RKO (cell line): ENCODE measurements at regions not wholly inside any gene's neighbourhood (a gene's known extent, or its start where the extent isn't known, plus 50 kb on each side); places are given as distances from the start of the nearest gene placed in this dataset.
"Not testable (repeated sequence)": the region's sequence is repeated elsewhere in the genome, so short reads cannot be mapped to it uniquely, and the experiment has no call there.

ENCODE experiments used
- DNase-seq: peaks from one replicate; pipeline ENCODE4 v3.0.0-alpha.2; 2016; ENCODE audit warnings: low spot score

DNA sequence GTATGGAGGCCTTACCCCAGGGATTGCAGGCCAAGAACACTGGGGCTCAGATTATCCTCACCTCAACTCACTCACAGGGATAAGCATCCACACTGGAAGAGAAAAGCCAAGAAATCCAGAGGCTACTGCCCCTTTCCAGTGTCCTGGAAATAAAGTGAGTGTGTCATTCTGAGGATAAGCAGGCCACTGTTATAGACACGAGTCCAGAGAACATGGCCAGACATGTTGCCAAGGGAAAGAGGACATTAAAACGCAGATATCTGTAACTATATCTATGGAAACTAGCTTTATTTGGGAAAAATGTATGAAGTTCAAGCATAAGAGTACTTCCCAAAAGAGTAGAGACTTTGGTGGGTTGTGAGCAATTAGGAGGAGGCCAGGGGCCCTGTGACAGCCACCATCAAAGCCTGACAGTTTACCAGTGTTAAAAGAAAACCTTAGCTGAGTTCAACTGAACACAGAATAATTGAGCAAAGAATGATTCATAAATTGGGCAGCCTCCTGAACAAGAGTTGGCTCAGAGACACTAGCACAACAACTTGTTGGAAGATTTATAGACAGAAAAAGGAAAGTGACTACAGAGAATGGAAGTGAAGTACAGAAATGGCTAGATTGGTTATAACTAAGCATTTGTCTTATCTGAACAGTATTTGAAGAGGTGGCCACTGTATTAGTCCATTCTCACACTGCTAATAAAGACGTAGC, 1222.2 kb downstream of the STIM2 start:
- DNase-seq: no peak

DNA sequence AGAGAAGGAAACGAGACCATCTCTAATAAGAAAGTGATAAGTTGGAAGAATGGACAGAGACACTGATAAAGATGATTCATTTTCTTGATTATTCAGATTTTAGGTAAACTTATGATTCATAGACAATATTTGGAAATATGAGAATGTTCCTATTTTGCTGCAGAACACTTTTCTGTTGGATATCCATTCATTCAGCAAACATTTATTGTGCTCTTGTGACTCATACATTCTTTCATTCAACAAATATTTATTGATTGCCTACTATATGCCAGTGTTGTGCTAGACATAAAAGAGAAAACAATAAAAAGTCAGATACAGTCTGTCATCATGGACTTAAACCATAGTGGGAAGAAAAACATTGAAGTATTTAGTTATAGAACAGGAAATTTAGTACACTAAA, 1232.0 kb downstream of the STIM2 start:
- DNase-seq: no peak

DNA sequence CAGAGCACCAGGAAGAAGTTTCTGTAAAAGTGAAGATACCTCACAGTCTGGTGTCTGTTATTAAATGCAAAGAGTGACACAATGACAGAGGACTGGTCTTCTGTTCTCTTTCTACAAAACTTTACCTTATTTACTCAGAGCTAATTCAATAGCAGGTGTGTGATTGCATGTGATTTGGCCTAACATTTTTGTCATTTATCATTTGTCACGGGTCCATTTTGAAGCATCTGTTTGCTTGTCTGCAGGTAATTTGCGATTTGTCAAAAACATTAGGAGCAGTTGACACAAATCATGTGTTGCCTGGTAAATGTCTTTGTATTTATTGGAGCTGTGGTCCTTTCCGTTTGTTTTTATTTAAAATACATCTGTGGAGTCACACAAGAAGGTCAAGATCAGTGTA, 1232.4 kb downstream of the STIM2 start:
- DNase-seq: no peak

DNA sequence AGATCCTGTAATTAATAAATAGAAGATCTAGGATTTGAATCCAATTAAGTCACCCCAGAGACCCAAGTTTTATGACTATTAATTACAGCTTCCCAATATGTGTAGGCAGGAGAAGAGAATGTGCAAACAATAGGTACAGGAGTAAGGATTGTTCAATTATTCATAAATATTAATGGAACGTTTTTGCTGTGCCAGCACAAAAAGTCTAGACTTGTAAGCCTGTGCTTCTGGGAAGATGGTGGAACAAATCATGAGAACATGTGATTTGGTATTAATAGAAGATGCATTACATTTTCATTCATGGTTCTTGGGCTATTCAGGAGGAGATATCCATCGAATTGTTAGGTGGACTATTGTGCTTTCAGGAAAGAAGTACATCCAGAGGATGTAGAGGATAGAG, 1240.9 kb downstream of the STIM2 start:
- DNase-seq: no peak

DNA sequence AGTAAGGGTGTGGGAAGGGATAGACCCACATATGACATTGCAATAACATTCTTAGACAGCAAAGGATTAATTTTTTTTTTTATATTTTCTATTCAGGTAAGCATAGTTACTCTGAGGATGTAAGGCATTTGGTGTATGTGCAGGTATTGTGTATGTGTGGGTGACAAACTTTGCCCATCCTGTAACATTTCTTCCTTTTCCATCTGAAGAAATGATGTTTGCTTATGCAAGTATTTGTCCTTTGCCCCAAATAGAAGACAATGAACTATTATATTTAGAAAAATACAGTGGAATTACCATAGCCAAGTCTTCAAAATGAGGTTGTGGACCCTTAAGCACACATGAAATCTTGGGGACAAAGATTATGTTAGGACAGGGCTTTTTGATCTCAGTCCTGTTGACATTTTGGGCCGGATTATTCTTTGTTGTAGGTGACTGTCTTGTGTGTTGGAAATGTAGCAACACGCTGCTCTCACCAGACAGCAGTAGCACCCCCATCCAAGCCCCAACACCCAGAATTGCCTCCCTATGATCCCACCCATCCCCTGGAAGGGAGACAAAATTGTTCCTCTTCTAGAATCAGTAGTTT, 1244.7 kb downstream of the STIM2 start:
- no peak for DNase-seq

DNA sequence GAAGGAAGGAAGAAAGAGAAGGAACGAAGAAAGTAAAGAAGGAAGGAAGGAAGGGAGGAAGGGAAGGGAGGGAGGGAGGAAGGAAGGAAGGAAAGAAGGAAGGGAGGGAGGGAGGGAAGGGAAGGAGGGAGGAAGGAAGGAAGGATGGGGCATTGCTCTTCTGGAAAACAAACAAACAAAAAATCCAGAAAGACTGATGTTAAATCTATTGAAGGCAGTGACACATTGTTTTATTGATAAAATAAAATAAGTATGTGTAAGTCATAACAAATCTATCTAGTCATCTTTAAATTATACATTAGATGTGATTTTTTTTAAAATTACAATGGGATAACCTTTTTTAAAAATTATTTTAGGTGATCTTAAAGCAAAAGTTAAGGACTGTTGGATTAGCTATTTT, 1245.5 kb downstream of the STIM2 start:
- no peak for DNase-seq

DNA sequence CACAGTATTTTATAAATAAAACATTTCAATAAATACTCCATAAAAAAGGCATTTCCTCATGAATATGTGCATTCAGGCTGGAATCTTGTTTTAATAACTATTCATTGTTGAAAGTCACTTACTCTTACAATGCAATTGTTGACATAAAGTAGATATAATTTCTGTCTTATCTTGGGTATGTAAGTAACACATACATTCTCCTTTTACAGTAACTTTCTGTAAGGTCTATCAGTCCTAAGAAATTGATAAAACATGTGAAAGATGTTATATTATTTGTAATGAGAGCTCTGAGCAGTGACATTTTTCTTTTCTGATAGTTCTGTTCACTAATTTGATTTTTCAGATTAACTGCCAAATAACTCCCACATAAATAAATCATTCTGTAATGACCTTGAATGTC, 1249.2 kb downstream of the STIM2 start:
- DNase-seq: no peak

DNA sequence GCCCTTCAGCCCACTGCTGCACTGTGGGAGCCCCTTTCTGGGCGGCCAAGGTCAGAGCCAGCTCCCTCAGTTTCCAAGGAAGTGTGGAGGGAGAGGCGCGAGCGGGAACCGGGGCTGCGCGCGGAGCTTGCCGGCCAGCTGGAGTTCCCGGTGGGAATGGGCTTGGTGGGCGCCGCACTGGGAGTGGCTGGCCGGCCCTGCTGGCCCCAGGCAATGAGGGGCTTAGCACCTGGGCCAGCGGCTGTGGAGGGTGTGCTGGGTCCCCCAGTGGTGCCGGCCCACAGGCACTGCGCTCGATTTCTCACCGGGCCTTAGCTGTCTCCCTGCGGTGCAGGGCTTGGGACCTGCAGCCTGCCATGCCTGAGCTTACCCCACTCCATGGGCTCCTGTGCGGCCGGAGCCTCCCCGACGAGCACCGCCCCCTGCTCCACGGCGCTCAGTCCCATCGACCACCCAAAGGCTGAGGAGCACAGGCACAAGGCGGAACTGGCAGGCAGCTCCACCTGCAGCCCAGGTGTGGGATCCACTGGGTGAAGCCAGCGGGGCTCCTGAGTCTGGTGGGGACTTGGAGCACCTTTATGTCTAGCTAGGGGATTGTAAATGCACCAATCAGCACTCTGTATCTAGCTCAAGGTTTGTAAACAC, 1252.2 kb downstream of the STIM2 start:
- not testable (repeated sequence) for DNase-seq

DNA sequence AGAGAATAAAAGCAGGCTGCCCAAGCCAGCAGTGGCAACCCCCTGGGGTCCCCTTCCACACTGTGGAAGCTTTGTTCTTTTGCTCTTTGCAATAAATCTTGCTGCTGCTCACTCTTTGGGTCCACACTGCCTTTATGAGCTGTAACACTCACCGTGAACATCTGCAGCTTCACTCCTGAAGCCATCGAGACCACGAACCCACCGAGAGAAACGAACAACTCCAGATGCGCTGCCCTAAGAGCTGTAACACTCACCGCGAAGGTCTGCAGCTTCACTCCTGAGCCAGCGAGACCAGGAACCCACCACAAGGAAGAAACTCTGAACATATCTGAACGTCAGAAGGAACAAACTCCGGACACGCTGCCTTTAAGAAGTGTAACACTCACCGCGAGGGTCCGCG, 1252.9 kb downstream of the STIM2 start:
- not testable (repeated sequence) for DNase-seq

DNA sequence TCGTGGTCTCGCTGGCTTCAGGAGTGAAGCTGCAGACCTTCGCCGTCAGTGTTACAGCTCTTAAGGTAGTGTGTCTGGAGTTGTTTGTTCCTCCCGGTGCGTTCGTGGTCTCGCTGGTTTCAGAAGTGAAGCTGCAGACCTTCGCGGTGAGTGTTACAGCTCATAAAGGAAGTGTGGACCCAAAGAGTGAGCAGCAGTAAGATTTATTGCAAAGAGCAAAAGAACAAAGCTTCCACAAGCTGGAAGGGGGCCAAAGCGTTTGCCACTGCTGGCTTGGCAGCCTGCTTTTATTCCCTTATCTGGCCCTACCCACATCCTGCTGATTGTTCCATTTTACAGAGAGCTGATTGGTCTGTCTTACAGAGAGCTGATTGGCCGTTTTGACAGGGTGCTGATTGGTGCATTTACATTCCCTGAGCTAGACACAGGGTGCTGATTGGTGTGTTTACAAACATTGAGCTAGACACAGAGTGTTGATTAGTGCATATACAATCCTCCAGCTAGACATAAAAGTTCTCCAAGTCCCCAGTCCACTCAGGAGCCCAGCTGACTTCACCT, 1256.0 kb downstream of the STIM2 start:
- DNase-seq: not testable (repeated sequence)

DNA sequence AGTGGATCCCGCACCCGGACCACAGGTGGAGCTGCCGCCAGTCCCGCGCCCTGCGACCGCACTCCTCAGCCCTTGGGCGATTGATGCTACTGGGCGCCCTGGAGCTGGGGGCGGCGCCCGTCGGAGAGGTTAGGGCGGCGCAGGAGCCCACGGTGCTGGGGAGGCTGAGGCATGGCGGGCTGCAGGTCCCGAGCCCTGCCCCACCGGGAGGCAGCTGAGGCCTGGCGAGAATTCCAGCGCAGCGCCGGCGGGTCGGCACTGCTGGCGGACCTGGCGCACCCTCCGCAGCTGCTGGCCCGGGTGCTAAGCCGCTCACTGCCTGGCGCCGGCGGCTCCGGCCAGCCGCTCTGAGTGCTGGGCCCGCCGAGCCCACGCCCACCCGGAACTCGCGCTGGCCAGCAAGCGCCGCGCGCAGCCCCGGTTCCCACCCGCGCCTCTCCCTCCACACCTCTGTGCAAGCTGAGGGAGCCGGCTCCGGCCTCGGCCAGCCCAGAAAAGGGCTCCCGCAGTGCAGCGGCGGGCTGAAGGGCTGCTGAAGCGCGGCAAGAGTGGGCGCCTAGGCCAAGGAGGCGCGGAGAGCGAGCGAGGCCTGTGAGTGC, 1256.5 kb downstream of the STIM2 start:
- DNase-seq: no peak

DNA sequence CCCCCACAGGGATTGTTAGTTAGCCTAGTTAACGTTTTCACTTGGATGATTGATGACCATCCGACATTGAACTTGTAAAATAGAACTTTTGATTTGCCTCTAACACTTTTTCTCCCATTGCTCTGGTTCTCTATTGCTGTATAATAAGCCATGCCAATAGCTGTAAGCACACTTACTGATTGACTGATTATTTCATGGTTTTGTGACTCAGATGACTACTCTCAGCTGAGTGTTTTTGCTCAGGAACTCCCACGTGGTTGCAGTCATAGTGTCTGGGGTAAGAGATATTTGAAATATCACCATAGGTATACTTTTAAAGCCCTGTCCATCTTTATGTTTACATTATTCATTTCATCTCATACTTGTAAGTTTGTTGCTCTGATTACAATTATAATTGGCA, 1285.5 kb downstream of the STIM2 start:
- DNase-seq: peak; percentile 28

DNA sequence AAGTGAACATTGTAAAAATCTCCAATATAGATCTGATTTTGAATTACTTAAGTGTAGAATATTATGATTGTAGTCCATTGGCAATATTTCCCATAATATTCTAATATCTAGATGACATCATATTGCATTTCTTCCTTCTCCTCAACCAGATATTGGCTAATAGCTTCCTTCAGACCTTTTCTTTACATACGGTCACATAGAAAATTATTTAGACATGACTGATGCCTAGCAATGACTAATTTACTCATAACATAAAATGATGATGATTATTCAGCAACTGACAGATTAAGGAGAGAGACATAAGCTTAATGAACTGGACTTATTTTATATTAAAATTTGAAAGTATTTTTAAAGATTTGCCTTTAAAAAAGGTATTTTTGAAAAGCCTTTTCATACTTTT, 1287.6 kb downstream of the STIM2 start:
- peak; percentile 33 for DNase-seq

DNA sequence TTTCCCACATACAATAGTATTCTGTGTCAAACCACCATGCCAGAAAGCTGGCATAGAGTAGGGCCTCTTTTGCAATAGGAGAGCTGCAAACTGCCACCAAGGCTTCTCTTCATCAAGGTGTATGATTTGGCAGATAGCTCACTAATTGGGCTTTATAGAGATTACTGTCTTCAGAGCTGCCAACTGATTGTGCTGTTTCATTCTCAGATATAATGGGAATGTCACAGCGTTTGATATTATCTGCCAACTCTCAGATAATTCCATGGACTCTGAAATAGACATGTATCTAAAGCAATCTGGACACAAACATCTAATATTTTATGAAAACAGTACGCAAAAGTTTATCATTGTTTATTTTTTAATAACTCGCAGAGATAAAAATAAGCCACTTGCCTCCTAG, 1289.1 kb downstream of the STIM2 start:
- DNase-seq: no peak

DNA sequence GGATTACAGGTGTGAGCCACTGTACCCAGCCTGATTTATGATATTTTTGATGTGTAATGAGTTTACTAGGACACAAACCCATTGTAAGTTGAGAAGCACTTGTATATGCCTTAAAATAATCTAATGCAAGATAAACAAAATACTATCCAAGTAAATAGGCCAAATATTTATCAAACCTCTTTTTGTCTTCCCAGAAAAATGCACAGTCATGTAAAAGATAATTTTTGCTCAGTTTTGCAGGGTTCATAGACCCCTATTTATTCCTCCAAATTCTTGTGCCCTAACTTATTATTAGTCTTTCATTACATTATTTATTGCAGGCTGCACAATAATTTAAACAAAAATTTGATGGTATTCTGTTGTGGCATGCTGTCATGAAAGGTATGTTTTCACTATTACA, 1290.7 kb downstream of the STIM2 start:
- no peak for DNase-seq

DNA sequence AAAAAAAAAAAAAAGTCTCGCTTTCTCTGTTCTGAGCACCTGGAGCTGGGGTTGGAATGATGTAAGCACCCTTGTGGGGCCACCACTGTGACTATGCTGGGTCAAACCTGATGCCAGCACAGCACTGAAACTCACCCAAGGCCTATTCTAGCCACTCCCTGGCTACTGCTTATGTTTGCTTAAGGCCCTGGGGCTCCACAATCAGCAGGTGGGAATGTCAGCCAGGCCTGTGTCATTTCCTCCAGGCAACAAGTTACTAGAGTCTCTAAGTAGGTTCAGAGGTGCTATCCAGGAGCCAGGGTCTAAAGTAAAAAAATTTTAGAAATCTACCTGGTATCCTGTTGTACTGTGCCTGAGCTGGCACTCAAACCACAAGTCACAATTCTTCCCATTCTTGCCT, 1306.8 kb downstream of the STIM2 start:
- no peak for DNase-seq

DNA sequence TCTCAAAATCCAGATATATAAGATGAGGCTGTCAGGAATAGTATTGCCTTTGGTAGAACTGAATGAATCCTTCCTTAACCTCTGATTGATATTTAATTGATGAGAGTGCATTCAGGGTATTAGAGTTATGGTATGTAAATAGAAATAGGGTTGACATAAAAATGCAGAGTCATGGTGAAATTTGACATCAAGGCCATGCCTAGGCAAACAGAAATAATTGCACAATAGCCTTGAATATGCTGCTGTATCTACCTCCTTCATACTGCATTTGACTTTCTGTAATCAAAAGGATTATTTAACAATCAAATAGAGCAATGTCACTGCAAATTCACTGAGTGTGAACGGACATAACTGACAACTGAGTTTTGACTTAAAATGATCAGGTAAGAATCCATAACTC, 1316.3 kb downstream of the STIM2 start:
- DNase-seq: no peak

DNA sequence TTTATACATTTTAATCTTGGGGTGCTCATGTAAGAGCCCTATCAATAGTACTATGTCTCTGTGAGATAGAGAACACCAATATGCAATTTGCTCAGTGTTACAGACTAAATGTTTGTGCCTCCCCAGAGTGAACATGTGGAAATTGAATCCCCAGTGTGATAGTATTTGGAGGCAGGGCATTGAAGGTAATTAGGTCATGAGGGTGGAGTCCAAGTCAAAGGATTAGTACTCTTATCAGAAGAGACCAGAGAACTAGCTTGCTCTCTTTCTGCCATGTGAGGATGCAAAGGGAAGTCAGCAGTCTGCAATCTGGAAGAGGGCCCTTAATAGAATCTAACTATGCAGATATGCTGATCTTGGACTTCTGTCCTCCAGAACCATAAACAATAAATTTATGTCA, 1317.0 kb downstream of the STIM2 start:
- no peak for DNase-seq

DNA sequence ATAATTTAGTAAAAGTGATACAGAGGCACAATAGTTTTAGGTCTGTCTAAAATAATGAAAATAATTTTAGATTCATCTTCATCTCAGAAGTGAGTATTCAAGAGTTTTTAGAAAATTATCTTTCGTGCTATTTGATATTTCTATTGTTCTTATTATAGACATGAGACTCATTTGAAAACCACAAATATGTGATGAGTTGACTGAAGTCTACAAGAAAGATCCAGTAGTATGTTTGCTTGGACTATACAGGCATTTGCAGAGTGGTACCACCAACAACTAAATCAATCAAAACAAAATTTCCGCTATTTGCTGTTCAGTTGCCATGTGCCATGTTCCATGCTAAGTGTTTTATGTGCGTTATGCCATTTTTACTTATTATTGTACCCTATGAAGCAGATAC, 1318.5 kb downstream of the STIM2 start:
- no peak for DNase-seq

DNA sequence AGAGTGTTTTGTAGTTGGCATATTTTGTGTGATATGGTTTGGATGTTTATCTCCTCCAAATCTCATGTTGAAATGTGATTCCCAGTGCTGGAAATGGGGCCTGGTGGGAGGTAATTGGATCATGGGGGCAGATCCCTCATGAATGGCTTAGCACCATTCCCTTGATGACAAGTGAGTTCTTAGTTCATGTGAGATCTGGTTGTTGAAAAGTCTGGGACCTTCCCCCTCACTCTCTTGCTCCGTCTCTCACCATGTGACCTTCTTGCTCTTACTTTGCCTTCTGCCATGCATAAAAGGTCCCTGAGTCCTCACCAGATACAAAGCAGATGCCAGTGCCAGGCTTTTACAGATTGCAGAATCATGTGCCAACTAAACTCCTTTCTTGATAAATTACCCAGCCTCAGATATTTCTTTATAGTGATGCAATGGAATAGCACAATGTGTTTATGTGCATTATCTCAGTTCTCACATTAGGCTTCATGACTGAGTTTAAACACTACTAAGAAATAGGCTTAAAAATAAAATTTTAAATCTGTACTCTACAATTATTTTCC, 1348.8 kb downstream of the STIM2 start:
- no peak for DNase-seq

DNA sequence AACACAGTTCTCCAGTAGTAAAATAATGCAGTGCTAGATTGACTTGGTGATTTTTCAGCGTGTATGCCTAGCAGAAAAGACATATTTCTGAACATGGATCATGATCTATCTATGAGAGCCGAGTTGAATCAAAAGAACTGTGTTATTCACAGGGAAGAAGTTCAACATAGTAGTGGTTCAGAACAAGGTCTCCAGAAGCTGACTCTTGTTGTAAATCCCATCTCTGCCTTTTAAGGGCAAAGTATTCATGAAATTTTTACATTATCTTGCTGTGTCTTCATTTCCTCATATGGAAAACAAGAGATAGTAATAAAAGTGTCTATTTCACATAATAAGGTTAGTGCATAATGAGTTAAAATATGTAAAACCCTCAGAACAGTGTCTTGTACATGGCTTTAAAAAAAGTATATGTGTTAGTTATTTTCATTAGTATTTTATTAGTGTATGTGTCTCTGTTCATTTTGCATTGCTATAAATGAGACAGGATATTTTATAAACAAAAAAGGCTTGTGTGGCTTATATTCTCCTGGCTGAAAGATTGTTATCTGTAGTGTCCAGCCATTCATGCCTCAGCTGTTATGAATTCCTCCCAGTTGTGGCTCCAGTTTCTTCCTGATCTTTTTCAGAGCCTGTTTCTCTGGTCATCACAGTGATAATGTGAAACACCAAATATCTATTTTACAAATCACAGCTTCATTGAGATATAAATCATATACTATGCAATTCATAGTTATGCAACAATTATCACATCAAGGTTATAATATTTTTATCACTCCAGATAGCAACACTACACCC, 1351.2 kb downstream of the STIM2 start:
- no peak for DNase-seq

DNA sequence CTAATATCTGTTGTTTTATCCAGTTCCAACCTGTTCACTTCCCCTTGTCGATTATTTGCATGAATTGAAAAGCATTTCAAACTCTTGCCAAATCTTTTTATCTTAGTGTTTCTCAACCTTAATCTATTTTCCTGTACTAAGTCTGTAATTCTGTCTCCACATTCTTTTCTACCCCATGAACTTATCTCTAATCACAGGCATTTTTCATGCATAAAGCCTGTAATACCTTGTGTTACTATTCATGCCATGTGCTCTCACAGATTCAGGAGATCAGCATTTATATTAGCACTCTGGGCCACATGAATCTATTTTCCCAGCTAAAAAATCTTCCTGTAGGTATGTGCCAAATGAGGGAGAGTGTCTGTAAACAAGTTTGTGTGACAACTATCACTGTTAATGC, 1360.9 kb downstream of the STIM2 start:
- no peak for DNase-seq
